Astrocyte (in vitro differentiated cells and primary cell): ENCODE measurements at regions not wholly inside any gene's neighbourhood (a gene's known extent, or its start where the extent isn't known, plus 50 kb on each side); places are given as distances from the start of the nearest gene placed in this dataset.

Experiments
- CTCF ChIP-seq: IDR thresholded peaks from 2 replicates; pipeline ENCODE4 v1.5.1; 2011; ENCODE audit warnings: low read depth, mild to moderate bottlenecking, inconsistent platforms, low read length, moderate library complexity; ENCODE audit not compliant: insufficient read depth
- EZH2 ChIP-seq: IDR thresholded peaks from 2 replicates; pipeline ENCODE4 v1.6.1; 2012; ENCODE audit warnings: mild to moderate bottlenecking, low read length, inconsistent platforms; ENCODE audit not compliant: insufficient read depth

GRCh38 chrX:110427076-110427475 is 68.4 kb downstream of the RTL9 start:
- TF ChIP-seq EZH2 (no peak), CTCF (no peak)
